HG03095 (cell line): ENCODE measurements at regions not wholly inside any gene's neighbourhood (a gene's known extent, or its start where the extent isn't known, plus 50 kb on each side); places are given as distances from the start of the nearest gene placed in this dataset.

Experiments used
- ATAC-seq: cut with Tn5 transposase; IDR thresholded peaks from one replicate; pipeline ENCODE4 v1.9.1; 2021; ENCODE audit warnings: moderate library complexity; ENCODE audit not compliant: unreplicated experiment

GRCh38 chr4:58711039-58711438 lies 1600.9 kb upstream of the IGFBP7 start:
- ATAC-seq, result no peak

DNA sequence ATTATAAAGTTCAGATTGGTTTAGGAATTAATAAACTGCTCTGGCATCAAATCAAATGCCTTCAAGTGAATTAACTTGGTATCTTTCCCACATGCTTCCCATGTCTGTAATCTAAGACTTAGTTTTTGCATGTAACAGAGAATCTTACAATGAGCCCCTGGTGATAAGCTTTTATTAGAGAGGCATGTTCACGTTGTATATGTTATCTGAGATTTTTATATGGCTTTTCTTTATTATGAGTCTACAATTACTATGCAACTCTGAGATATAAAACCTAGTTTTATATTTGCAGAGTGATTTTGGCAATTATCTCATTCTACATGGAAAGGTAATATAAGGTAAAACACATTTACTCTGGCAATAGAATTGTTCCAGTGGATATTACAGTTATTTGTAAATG lies 1578.4 kb upstream of the IGFBP7 start:
- no peak for ATAC-seq

GRCh38 chr4:58679886-58680285 lies 1569.7 kb upstream of the IGFBP7 start:
- ATAC-seq, result no peak

DNA sequence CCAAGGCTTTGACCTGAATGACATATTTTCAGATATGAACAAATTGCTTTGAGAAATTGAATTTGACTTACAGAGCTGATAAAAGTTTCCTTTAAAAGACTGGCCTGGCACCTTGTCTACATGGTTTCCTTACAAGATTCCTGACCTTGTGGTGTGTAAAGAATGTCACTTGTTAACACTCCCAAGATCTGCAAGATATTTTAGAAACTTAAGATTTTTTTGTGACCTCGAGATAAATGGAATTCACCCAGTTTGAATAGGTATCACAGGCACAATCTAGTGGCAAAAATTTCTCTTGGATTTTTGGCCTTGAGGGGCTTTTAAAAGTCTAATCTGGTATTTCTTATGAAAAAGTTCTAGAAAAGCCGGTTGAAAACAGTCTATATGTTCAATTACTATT lies 1568.9 kb upstream of the IGFBP7 start:
- ATAC-seq, result no peak

DNA sequence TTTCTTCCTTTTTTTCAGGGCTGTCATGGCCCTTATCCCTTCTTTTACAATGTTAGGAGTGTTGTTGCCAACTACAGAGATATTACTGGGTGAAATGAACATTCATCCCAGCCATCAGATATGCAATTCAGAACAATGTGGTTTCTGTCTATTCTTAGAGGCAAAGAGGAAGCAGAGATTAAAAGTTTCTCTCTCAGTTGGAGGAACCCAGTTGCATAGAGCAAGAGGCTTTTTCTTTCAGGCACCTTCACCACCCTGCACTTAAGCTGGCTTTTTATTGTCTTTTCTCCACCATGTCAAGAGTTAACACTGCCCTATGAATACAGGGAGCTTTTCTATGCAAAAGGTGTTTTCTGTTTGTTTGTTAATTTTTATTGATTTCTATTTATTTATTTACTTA lies 1559.6 kb upstream of the IGFBP7 start:
- ATAC-seq, result no peak

DNA sequence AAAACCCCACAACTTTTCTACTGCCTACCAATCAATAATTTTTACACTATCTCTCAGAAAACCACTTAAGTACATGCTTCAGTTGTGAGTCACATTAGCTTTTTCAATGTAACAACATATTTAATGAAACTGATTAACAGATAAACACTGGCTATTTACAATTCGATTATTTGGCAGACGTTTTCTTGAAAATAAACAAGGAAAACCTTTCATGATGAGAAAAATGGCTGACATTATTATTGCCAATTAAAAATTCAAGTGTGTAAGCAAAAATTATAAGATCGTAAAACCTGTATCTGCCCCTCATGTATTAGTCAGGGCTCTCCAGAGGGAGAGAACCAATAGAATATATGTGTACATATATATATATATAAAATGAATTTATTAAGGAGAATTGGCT lies 1555.5 kb upstream of the IGFBP7 start:
- ATAC-seq, result no peak

GRCh38 chr4:58658701-58659100 lies 1548.5 kb upstream of the IGFBP7 start:
- no peak for ATAC-seq

DNA sequence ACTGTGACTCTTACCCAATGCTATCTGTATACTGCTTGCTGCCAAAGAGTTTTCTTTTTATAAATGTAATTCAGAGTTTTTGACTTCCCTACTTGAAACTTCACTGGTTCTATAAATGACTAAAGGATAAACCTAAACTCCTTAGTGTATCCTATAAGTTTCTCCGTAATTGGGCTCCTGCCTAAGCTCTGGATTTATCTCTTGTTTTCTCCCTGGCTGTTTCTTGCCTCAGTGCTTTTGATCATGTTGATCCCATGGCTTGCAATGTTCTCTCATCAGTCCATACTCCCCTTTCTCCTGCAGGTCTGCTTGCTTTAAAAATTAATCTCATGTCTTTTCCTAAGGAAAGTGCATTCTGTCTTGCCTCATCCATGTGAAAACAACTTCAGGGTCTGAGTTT lies 1543.1 kb upstream of the IGFBP7 start:
- no peak for ATAC-seq

DNA sequence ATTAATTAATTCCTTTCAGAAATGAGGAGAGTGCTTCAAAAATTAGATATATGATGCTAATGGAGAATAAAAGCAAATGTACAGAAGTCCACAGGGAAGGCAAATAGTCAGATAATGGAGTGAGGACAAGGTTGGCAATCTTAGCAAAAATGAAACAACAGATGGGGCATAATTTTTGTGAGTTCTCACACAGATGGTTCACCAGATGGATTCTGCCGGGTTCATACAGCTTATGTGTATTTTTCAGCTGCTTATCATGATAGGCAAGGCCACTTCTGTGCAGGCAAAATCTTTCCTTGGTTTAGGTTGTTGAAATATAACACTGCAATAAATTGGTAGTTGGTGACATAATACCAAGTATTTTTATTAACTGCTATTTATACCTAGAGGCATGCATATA lies 1539.0 kb upstream of the IGFBP7 start:
- no peak for ATAC-seq

DNA sequence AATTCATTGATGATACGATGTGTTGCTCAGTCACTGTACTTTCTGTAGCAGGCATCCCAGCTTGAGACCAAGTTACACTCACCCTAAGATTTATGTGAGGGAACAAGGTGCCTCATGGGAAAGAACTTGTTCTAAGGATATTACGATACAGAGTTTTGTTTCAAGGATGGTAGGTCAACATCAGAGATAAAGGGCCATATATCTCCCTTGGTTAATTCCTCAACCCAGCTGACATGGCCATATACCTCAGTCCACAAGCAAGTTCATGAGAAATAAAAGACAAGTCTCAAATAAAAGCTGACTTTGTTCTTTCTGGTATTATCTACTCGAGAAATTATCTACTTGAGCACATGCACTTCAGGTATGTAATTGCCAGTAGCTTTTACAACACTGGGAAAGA lies 1535.9 kb upstream of the IGFBP7 start:
- no peak for ATAC-seq

DNA sequence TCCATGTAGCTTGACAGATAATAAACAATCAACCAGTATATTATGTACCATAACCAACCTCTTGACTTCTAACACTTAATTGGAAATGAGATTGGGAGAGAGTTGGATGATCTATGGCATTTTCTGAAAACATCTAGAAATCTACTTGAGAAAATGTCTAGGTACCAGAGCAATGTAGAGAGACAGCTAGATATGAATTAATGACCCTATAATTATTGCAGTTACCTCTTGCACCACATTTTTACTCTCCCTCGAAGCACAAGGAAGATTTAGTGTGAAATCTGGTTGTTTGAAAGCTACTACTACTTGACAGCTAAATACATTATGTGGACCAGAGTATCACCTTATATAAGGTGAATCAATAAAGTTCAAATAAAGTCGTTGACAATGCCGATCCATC lies 1534.4 kb upstream of the IGFBP7 start:
- ATAC-seq, result no peak

DNA sequence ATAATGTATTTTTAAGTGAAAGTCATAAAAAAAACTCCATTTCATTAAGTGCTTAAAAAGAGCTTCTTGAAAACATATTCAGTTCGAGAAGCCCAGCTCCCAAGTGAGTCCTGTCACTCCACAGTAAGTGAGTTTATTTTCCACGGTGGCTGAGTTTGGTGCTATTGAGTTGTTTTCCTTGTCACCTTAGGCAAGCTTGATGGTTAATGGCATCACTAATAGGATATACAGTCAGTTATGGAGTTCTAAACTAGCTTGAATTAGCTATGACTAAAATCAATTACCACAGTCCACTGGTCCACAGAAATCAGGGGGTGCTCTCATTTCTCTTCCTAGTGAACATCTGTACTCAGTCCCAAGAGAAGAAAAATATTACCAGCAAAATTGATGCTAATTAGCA lies 1526.2 kb upstream of the IGFBP7 start:
- ATAC-seq, result no peak

DNA sequence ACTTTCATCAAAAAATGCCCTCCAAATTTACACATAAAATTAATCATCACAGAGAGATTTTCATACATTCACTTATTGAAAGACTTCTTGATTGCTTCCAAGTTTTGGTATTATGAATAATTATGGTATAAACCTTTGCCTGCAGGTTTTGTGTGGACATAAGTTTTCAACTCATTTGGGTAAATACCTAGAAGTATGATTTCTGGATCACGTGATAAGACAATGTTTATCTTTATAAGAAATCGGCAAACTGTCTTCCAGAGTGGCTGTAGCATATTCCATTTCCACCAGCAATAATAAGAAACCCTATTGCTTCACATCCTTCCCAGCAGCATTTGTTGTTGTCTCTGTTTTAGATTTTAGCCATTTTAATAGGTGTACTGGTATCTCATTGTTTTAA lies 1507.0 kb upstream of the IGFBP7 start:
- ATAC-seq, result no peak

DNA sequence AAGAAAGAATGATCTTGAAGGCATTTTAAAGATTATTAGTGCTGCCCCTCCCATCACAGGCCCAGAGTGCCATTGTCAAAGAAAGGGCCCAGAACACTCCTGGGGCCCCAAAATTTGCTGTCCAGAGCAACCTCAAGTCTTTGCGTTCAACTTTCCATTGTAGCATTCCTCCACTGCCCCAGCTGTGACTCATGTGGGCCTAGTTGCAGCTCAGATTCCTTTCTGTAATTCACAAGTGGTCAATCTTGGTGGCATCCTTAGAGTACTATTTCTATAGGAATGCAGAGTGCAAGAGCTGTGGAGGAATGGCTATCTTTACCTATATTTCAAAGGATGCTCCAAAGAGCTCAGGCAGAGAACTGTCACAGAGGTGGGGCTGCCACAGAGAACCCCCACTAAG lies 1500.8 kb upstream of the IGFBP7 start:
- ATAC-seq, result no peak

- ATAC-seq, result no peak
Measured at GRCh38 chr4:58606303-58606702, 1496.1 kb upstream of the IGFBP7 start.

- ATAC-seq, result no peak
Measured at GRCh38 chr4:58603951-58604350, 1493.8 kb upstream of the IGFBP7 start.

DNA sequence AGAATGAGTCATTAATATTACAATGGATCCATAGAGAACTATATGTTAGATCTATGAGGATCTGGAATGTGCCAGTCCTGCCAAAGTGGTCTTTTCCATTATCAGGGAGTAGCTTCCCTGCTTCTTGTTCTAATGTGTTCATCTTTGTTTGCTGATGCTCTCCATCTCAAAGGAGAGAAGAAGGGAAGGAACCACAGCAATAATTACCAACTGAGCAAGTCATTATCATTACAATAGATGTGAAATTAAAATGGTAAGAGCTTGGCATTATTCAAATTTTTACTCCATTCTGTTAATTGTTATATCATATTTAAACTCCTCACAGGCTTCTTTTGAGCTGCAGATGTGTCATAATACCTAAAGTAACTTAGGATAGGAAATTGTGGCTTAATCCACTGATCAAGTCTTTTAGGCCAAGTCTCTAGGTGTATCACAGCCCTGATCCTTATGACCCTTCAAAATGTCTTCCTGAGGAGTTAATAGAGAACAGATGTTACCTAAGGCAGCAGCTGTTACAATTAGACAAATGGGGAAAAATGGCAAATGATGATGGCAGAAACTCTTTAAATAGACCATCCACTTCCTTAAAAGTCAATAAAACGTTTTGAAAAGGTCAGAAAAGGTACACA lies 1492.7 kb upstream of the IGFBP7 start:
- ATAC-seq, result no peak

DNA sequence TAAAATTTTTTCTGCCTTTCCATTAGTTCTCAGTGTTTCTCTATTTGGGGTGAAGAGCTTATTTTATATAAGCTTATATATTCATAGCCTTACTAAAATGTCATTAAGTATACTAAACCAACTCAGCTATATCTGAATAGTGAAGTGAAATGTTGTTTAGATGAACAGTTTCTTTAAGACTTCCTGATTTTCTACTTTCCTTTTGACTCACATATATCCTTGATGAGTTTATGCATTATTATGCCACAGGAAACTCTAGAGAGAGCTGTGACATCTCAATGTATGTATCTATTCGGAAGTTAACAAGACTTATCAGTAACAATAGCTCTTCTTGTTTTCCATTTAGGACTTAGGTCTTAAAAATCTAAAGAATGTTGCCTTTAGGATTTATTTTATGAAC lies 1491.8 kb upstream of the IGFBP7 start:
- ATAC-seq, result no peak

DNA sequence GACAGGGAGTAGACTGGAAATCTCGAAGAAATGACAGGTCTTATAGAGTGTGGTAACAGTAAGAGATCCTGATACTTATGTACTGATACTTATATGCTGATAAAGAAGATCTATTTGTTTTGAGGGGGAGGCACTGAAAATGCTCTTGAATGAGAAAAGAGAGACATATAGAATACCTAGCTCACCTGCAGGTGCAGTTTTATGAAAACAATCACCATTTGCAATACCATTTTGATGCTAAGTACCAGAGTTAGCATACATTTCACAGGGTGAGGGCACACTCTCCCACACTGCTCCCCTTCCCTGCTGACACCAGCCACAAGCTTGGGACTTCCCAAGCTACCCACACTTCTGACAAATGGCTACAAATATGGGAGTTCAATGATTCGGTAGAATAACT lies 1490.1 kb upstream of the IGFBP7 start:
- ATAC-seq, result no peak

- no peak for ATAC-seq
Measured at GRCh38 chr4:58590722-58591121, 1480.5 kb upstream of the IGFBP7 start.

DNA sequence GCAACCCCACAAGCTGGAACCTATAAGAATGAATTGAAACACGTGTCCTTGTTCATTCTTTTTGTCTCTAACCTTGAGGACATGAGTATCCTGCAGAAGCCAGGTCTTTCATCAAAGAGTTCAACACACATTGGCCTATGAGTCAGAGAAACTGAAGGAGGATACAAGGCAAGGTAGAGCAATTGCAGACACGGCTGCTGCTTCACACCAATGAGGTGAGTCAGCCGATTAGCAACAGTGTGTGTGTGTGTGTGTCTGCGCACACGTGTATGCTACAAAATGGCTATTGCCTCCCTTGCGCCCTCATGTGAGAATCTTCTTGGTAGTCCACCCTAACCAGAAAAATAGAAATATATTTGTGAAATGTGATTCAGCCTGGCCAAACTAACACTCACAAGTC lies 1477.7 kb upstream of the IGFBP7 start:
- no peak for ATAC-seq

GRCh38 chr4:58566260-58566659 lies 1456.1 kb upstream of the IGFBP7 start:
- no peak for ATAC-seq

DNA sequence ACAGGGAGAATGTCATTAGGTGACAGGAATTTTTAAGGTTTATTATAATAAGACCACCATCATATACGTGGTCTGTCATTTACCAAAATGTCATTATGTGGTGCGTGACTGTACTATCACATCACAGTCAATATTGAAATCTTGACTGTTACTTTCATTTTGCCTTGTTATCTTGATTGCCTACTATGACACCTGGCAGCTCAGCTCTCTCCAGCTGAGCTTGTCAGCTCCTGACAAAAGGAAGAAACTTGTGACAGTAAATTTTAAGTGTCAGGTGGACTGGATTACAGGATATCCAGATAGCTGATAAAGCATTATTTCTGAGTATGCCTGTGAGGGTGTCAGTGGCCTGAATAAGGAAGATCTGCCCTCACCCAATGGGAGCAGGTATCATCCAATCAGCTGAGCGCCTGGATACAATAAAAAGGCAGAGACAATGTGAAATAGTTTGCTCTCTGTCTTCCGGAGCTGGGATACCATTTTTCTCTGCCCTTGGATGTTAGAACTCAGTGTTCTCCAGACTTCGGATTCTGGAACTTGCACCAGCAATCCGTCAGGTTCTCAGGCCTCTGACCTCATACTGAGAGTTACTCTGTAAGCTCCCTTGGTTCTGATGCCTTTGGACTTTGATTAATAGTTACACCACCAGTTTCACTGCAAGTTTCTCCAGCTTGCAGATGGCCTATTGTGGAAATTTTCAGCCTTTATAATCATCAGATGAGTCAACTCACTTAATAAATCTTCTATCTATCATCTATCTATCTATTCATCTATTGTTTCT lies 1454.7 kb upstream of the IGFBP7 start:
- no peak for ATAC-seq
